Hepatocyte (in vitro differentiated cells): ENCODE measurements at regions not wholly inside any gene's neighbourhood (a gene's known extent, or its start where the extent isn't known, plus 50 kb on each side); places are given as distances from the start of the nearest gene placed in this dataset.

Experiments
- DNase-seq: peaks from one replicate; pipeline ENCODE4 v3.0.0-alpha.2; 2016; ENCODE audit warnings: low spot score
- H2AFZ ChIP-seq: fragments of 200-600 bp; sonication (generic); 2 replicates; pipeline ENCODE4 v1.6.0; 2016; ENCODE audit warnings: antibody characterized with exemption, mild to moderate bottlenecking
- H3K27ac ChIP-seq: fragments of 200-600 bp; sonication (generic); 2 replicates; pipeline ENCODE4 v1.5.1; 2016; ENCODE audit warnings: mild to moderate bottlenecking
- H3K27me3 ChIP-seq: fragments of 200-600 bp; sonication (generic); 2 replicates; pipeline ENCODE4 v1.6.1; 2016
- H3K36me3 ChIP-seq: fragments of 200-600 bp; sonication (generic); replicated peaks from 2 replicates; pipeline ENCODE4 v1.5.1; 2016; ENCODE audit warnings: low read depth; ENCODE audit not compliant: insufficient read depth
- H3K4me1 ChIP-seq: fragments of 200-600 bp; sonication (generic); 2 replicates; pipeline ENCODE4 v1.5.1; 2016; ENCODE audit warnings: mild to moderate bottlenecking, moderate library complexity; ENCODE audit not compliant: insufficient read depth
- H3K4me2 ChIP-seq: fragments of 200-600 bp; sonication (generic); 2 replicates; pipeline ENCODE4 v1.6.0; 2016
- H3K4me3 ChIP-seq: fragments of 200-600 bp; sonication (generic); 2 replicates; pipeline ENCODE4 v1.5.1; 2016; ENCODE audit warnings: mild to moderate bottlenecking
- H3K79me2 ChIP-seq: fragments of 200-600 bp; sonication (generic); 2 replicates; pipeline ENCODE4 v1.6.0; 2017; ENCODE audit warnings: mild to moderate bottlenecking
- H3K9me2 ChIP-seq: fragments of 200-600 bp; sonication (generic); replicated peaks from 2 replicates; pipeline ENCODE4 v1.6.0; 2017; ENCODE audit warnings: mild to moderate bottlenecking; ENCODE audit not compliant: insufficient read depth
- H3K9me3 ChIP-seq: fragments of 200-600 bp; sonication (generic); 2 replicates; pipeline ENCODE4 v1.5.1; 2016; ENCODE audit warnings: low read depth, mild to moderate bottlenecking
- H4K20me1 ChIP-seq: fragments of 200-600 bp; sonication (generic); 2 replicates; pipeline ENCODE4 v1.6.0; 2016; ENCODE audit warnings: mild to moderate bottlenecking; ENCODE audit not compliant: insufficient read depth, poor library complexity, severe bottlenecking
- CTCF ChIP-seq: fragments of 200-600 bp; sonication (generic); IDR thresholded peaks from 2 replicates; pipeline ENCODE4 v1.5.1; 2016; ENCODE audit warnings: antibody characterized with exemption, mild to moderate bottlenecking; ENCODE audit not compliant: poor library complexity
- EZH2 ChIP-seq: fragments of 200-600 bp; sonication (generic); IDR thresholded peaks from 2 replicates; pipeline ENCODE4 v1.6.1; 2016; ENCODE audit warnings: antibody characterized with exemption, mild to moderate bottlenecking, borderline replicate concordance
- EZH2phosphoT487 ChIP-seq: fragments of 200-600 bp; sonication (generic); IDR thresholded peaks from one replicate; pipeline ENCODE4 v1.6.1; 2018; ENCODE audit warnings: antibody characterized with exemption, mild to moderate bottlenecking, low read depth, moderate library complexity; ENCODE audit not compliant: unreplicated experiment, severe bottlenecking
- WGBS: methylation state at CpG from one replicate; pipeline ENCODE4 v1.1.6; 2016; ENCODE audit warnings: low lambda C conversion rate; ENCODE audit errors: missing lambda C conversion rate; 5-methylcytosine and 5-hydroxymethylcytosine counted together

GRCh38 chr20:11813106-11813890 lies 104.4 kb upstream of the BTBD3 start:
- H3K4me2 ChIP-seq, result no peak overlapping the region
- H3K9me2 ChIP-seq, result no peaks in the 10 kb centered on the region
- H3K79me2 ChIP-seq, result no peaks in the 10 kb centered on the region
- H3K9me3 ChIP-seq, result no peaks in the 10 kb centered on the region
- TF ChIP-seq EZH2 (no peak), CTCF (no peak), EZH2phosphoT487 (no peak)
- no peak overlapping the region for H3K4me3 ChIP-seq
- H3K36me3 ChIP-seq, result no peaks in the 10 kb centered on the region
- 86% methylated on average over 14 of the region's 14 CpGs for WGBS
- no peak overlapping the region for H3K27ac ChIP-seq
- no peak overlapping the region for H2AFZ ChIP-seq
- H3K27me3 ChIP-seq, result no peaks in the 10 kb centered on the region
- H3K4me1 ChIP-seq, result no peaks in the 10 kb centered on the region
- H4K20me1 ChIP-seq, result no peaks in the 10 kb centered on the region
- no peak for DNase-seq

- Histone ChIP-seq H3K36me3 (no peaks in the 10 kb centered on the region), H3K4me1 (no peaks in the 10 kb centered on the region), H4K20me1 (no peaks in the 10 kb centered on the region), H2AFZ (no peak overlapping the region), H3K4me2 (no peak overlapping the region), H3K27ac (no peak overlapping the region), H3K9me3 (no peaks in the 10 kb centered on the region), H3K4me3 (no peak overlapping the region), H3K9me2 (no peaks in the 10 kb centered on the region), H3K79me2 (no peaks in the 10 kb centered on the region), H3K27me3 (no peaks in the 10 kb centered on the region)
- no peak for TF ChIP-seq CTCF
- TF ChIP-seq EZH2, result no peak
- no peak for TF ChIP-seq EZH2phosphoT487
- WGBS, result 87% methylated on average over 3 of the region's 3 CpGs
- no peak for DNase-seq
Measured at GRCh38 chr20:11814267-11814666, 103.4 kb upstream of the BTBD3 start.

GRCh38 chr20:11820838-11821237 lies 96.9 kb upstream of the BTBD3 start:
- Histone ChIP-seq H4K20me1 (no peaks in the 10 kb centered on the region), H3K4me1 (peaks cover 9% of the 10 kb centered on the region), H2AFZ (no peak overlapping the region), H3K79me2 (no peaks in the 10 kb centered on the region), H3K4me3 (no peak overlapping the region), H3K27me3 (no peaks in the 10 kb centered on the region), H3K27ac (no peak overlapping the region), H3K4me2 (no peak overlapping the region), H3K36me3 (no peaks in the 10 kb centered on the region), H3K9me3 (no peaks in the 10 kb centered on the region), H3K9me2 (no peaks in the 10 kb centered on the region)
- no peak for TF ChIP-seq EZH2
- no peak for TF ChIP-seq EZH2phosphoT487
- TF ChIP-seq CTCF, result no peak
- no peak for DNase-seq
- WGBS, result 100% methylated on average over 1 of the region's 1 CpG
